ENCODE measurements at regions not wholly inside any gene's neighbourhood (a gene's known extent, or its start where the extent isn't known, plus 50 kb on each side); places are given as distances from the start of the nearest gene placed in this dataset.

DNA sequence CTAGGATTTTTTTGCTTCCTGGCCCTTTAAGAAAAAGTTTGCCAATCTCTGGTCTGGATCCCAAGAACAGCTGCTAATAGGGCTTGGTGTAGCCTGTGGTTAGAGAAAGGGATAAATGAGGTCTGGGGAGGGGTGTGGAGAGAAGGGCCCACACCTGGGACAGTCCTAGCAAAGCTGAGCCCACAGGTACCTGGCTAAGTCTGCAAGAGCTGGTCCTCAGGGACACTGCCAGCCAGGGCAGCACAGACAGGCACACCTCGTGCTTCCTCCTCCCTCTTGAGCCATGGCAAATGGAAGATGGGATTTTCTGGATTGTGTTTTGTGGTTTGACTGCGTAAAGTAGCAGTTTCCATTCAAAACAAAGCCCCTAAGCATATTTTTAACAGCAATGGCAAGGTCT lies 217.5 kb downstream of the SOX9 start:
- Histone ChIP-seq H3K27ac (no peak overlapping the region), H3K9me3 (ENCODE audit: severe bottlenecking) (no peaks in the 10 kb centered on the region), H3K36me3 (no peaks in the 10 kb centered on the region), H3K27me3 (ENCODE audit: insufficient read depth, low read depth, severe bottlenecking) (peaks cover 19% of the 10 kb centered on the region), H3K4me3 (ENCODE audit: low read depth, low read length) (no peak overlapping the region)
- TF ChIP-seq, protein P1, sequence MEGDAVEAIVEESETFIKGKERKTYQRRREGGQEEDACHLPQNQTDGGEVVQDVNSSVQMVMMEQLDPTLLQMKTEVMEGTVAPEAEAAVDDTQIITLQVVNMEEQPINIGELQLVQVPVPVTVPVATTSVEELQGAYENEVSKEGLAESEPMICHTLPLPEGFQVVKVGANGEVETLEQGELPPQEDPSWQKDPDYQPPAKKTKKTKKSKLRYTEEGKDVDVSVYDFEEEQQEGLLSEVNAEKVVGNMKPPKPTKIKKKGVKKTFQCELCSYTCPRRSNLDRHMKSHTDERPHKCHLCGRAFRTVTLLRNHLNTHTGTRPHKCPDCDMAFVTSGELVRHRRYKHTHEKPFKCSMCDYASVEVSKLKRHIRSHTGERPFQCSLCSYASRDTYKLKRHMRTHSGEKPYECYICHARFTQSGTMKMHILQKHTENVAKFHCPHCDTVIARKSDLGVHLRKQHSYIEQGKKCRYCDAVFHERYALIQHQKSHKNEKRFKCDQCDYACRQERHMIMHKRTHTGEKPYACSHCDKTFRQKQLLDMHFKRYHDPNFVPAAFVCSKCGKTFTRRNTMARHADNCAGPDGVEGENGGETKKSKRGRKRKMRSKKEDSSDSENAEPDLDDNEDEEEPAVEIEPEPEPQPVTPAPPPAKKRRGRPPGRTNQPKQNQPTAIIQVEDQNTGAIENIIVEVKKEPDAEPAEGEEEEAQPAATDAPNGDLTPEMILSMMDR (IDR thresholded peaks at IDR 0.05; ENCODE audit: low read depth, low read length), result no peak
- no peak for DNase-seq

GRCh38 chr17:72338847-72339790 lies 218.3 kb downstream of the SOX9 start:
- TF ChIP-seq, protein P1 (IDR thresholded peaks at IDR 0.05; ENCODE audit: low read depth, low read length), result no peak
- Histone ChIP-seq H3K9me3 (ENCODE audit: severe bottlenecking) (no peaks in the 10 kb centered on the region), H3K4me3 (ENCODE audit: low read depth, low read length) (no peak overlapping the region), H3K27me3 (ENCODE audit: insufficient read depth, low read depth, severe bottlenecking) (peaks cover 15% of the 10 kb centered on the region), H3K36me3 (no peaks in the 10 kb centered on the region), H3K27ac (no peak overlapping the region)
- no peak for DNase-seq

- peaks cover 6% of the 10 kb centered on the region for H3K27me3 ChIP-seq (ENCODE audit: insufficient read depth, low read depth, severe bottlenecking)
- DNase-seq, result no peak
- no peak overlapping the region for H3K27ac ChIP-seq
- H3K36me3 ChIP-seq, result no peaks in the 10 kb centered on the region
- H3K9me3 ChIP-seq (ENCODE audit: severe bottlenecking), result no peaks in the 10 kb centered on the region
- TF ChIP-seq, protein P1 (IDR thresholded peaks at IDR 0.05; ENCODE audit: low read depth, low read length), result no peak
- H3K4me3 ChIP-seq (ENCODE audit: low read depth, low read length), result no peak overlapping the region
These were observed 220.0 kb downstream of the SOX9 start for GRCh38 chr17:72340836-72341235.

GRCh38 chr17:72342061-72342460 lies 221.2 kb downstream of the SOX9 start:
- Histone ChIP-seq H3K4me3 (ENCODE audit: low read depth, low read length) (no peak overlapping the region), H3K27me3 (ENCODE audit: insufficient read depth, low read depth, severe bottlenecking) (peaks cover under 1% of the 10 kb centered on the region), H3K9me3 (ENCODE audit: severe bottlenecking) (no peaks in the 10 kb centered on the region), H3K36me3 (no peaks in the 10 kb centered on the region), H3K27ac (no peak overlapping the region)
- DNase-seq, result no peak
- TF ChIP-seq, protein P1 (IDR thresholded peaks at IDR 0.05; ENCODE audit: low read depth, low read length), result no peak

- H3K27me3 ChIP-seq (ENCODE audit: insufficient read depth, low read depth, severe bottlenecking), result no peaks in the 10 kb centered on the region
- no peak for DNase-seq
- TF ChIP-seq, protein P1 (IDR thresholded peaks at IDR 0.05; ENCODE audit: low read depth, low read length), result no peak
- H3K9me3 ChIP-seq (ENCODE audit: severe bottlenecking), result no peaks in the 10 kb centered on the region
- H3K36me3 ChIP-seq, result no peaks in the 10 kb centered on the region
- no peak overlapping the region for H3K4me3 ChIP-seq (ENCODE audit: low read depth, low read length)
- no peak overlapping the region for H3K27ac ChIP-seq
These were observed 222.1 kb downstream of the SOX9 start for GRCh38 chr17:72342627-72343527.

All from WERI-Rb-1 (cell line).